A549 (cell line): ENCODE measurements at regions not wholly inside any gene's neighbourhood (a gene's known extent, or its start where the extent isn't known, plus 50 kb on each side); places are given as distances from the start of the nearest gene placed in this dataset.

Source experiments
- RAD21 ChIP-seq, 2 experiments: fragments of >200 bp in 1 of 2; sonication (Bioruptor Twin) in 1 of 2; formaldehyde crosslinking in 1 of 2; IDR thresholded peaks in 1 of 2; conservative IDR thresholded peaks in 1 of 2; 2 replicates in 1 of 2; 3 replicates in 1 of 2; pipeline ENCODE4 v1.6.1; 2012 to 2018; ENCODE audit warnings: inconsistent platforms in 1 of 2
- TF ChIP-seq, protein P1 (sequence below): fragments of >200 bp; sonication (Bioruptor Twin); formaldehyde crosslinking; IDR thresholded peaks from 3 replicates; pipeline ENCODE4 v1.5.1; 2016

DNA sequence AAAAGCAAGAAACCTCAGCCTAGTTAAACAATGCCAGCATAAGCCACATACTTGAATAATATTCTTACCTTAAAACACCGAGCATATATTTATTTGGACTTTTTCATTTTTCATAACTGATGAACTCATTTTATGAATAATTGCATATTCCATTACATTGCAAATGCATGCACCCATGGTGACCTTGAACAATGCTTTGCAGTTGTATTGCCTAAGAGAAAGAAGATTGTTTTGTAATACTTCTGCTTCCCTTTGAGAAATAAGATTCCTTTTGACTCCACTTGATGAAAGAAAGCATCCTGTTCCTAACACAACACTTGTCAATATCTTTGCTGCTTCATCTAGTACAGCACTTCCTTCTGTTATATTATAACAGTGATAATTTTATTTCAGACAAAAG is 1182.2 kb downstream of the FLRT2 start:
- TF ChIP-seq, protein P1, sequence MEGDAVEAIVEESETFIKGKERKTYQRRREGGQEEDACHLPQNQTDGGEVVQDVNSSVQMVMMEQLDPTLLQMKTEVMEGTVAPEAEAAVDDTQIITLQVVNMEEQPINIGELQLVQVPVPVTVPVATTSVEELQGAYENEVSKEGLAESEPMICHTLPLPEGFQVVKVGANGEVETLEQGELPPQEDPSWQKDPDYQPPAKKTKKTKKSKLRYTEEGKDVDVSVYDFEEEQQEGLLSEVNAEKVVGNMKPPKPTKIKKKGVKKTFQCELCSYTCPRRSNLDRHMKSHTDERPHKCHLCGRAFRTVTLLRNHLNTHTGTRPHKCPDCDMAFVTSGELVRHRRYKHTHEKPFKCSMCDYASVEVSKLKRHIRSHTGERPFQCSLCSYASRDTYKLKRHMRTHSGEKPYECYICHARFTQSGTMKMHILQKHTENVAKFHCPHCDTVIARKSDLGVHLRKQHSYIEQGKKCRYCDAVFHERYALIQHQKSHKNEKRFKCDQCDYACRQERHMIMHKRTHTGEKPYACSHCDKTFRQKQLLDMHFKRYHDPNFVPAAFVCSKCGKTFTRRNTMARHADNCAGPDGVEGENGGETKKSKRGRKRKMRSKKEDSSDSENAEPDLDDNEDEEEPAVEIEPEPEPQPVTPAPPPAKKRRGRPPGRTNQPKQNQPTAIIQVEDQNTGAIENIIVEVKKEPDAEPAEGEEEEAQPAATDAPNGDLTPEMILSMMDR = no peak
- TF ChIP-seq RAD21 (conservative IDR thresholded peaks at IDR 0.05 in 1 of 2, IDR thresholded peaks at IDR 0.05 in 1 of 2) = no peak
